SK-N-SH (cell line): ENCODE measurements at regions not wholly inside any gene's neighbourhood (a gene's known extent, or its start where the extent isn't known, plus 50 kb on each side); places are given as distances from the start of the nearest gene placed in this dataset.

Experiments used
- CTCF ChIA-PET: fragments of 300-600, 350-600 bp; formaldehyde crosslinking; extraction: SDS; loops from one replicate; lab custom pipeline; 2021; lab: Yijun Ruan, JAX
- POLR2A ChIA-PET: fragments of 350-600 bp; sonication (Branson Sonifier 250); formaldehyde crosslinking; extraction: SDS; loops from one replicate; lab custom pipeline; 2020; ENCODE audit warnings: antibody characterized with exemption, inconsistent platforms; lab: Yijun Ruan, JAX
- DNase-seq: peaks from one replicate; pipeline ENCODE4 v3.0.0; 2012
- H2AFZ ChIP-seq: fragments of 200-600 bp; sonication (generic); 2 replicates; pipeline ENCODE4 v1.8.1; 2016; ENCODE audit warnings: antibody characterized with exemption, mild to moderate bottlenecking, low read depth
- H3F3A ChIP-seq: fragments of 200-600 bp; sonication (generic); replicated peaks from 2 replicates; pipeline ENCODE3; 2016; ENCODE audit warnings: antibody characterized with exemption, mild to moderate bottlenecking; ENCODE audit not compliant: insufficient read depth
- H3K27ac ChIP-seq, 2 experiments: fragments of 200-500 bp in 1 of 2; fragments of 200-600 bp in 1 of 2; sonication (Bioruptor generic) in 1 of 2; sonication (generic), shearing (Covaris generic) in 1 of 2; 2 replicates each; pipeline versions ENCODE4 v1.5.1 to v1.6.1; 2014 to 2016; ENCODE audit warnings: low read depth in 2 of 2, inconsistent platforms in 1 of 2, low read length in 1 of 2, mild to moderate bottlenecking in 1 of 2, mixed read lengths in 1 of 2
- H3K27me3 ChIP-seq: fragments of 200-600 bp; sonication (generic), shearing (Covaris generic); 2 replicates; pipeline ENCODE4 v1.6.1; 2016; ENCODE audit warnings: mixed run types; ENCODE audit not compliant: insufficient read depth
- H3K36me3 ChIP-seq, 2 experiments: fragments of 200-500 bp in 1 of 2; fragments of 200-600 bp in 1 of 2; sonication (Bioruptor generic) in 1 of 2; sonication (generic) in 1 of 2; replicated peaks in 1 of 2; 2 replicates each; pipeline versions ENCODE3 to v1.5.1; 2014 to 2016; ENCODE audit warnings: low read length in 1 of 2, mild to moderate bottlenecking in 1 of 2; ENCODE audit not compliant: insufficient read depth in 2 of 2, control insufficient read depth in 1 of 2
- H3K4me1 ChIP-seq, 2 experiments: fragments of 200-500 bp in 1 of 2; fragments of 200-600 bp in 1 of 2; sonication (Bioruptor generic) in 1 of 2; sonication (generic), shearing (Covaris generic) in 1 of 2; 2 replicates each; pipeline versions ENCODE4 v1.5.1 to v1.6.1; 2014 to 2016; ENCODE audit warnings: low read depth in 1 of 2, low read length in 1 of 2, mixed run types in 1 of 2; ENCODE audit not compliant: insufficient read depth in 2 of 2, control insufficient read depth in 1 of 2
- H3K4me2 ChIP-seq: fragments of 200-600 bp; sonication (generic), shearing (Covaris generic); 2 replicates; pipeline ENCODE4 v1.6.1; 2017; ENCODE audit warnings: mixed run types
- H3K4me3 ChIP-seq, 2 experiments: fragments of 200-500 bp in 1 of 2; fragments of 200-600 bp in 1 of 2; sonication (Bioruptor generic) in 1 of 2; sonication (generic), shearing (Covaris generic) in 1 of 2; 2 replicates each; pipeline versions ENCODE4 v1.5.1 to v1.8.1; 2014 to 2016; ENCODE audit warnings: low read depth in 2 of 2, inconsistent platforms in 1 of 2, low read length in 1 of 2, mild to moderate bottlenecking in 1 of 2, mixed read lengths in 1 of 2, moderate library complexity in 1 of 2
- H3K79me2 ChIP-seq: fragments of 200-600 bp; sonication (generic); 2 replicates; pipeline ENCODE4 v1.8.1; 2017; ENCODE audit warnings: mild to moderate bottlenecking; ENCODE audit not compliant: insufficient read depth
- H3K9ac ChIP-seq: fragments of 200-600 bp; sonication (generic); 2 replicates; pipeline ENCODE4 v1.6.1; 2017; ENCODE audit warnings: mixed run types
- H3K9me2 ChIP-seq: fragments of 200-600 bp; sonication (generic); 2 replicates; pipeline ENCODE4 v1.6.1; 2017; ENCODE audit warnings: mixed run types
- H3K9me3 ChIP-seq: fragments of 200-600 bp; sonication (generic); 2 replicates; pipeline ENCODE4 v1.6.1; 2017; ENCODE audit warnings: mixed run types, mild to moderate bottlenecking, moderate library complexity
- H4K20me1 ChIP-seq: fragments of 200-600 bp; sonication (generic); 2 replicates; pipeline ENCODE4 v1.6.1; 2017; ENCODE audit warnings: mild to moderate bottlenecking, mixed run types; ENCODE audit not compliant: insufficient read depth
- ELF1 ChIP-seq: IDR thresholded peaks from 2 replicates; pipeline ENCODE4 v1.4.0; 2012
- EZH2phosphoT487 ChIP-seq: fragments of 200-600 bp; sonication (generic); IDR thresholded peaks from 2 replicates; pipeline ENCODE4 v1.6.1; 2017; ENCODE audit warnings: low read depth, mixed run types, mild to moderate bottlenecking, antibody characterized with exemption, moderate library complexity, borderline replicate concordance
- FOXJ3 ChIP-seq: sonication (generic); formaldehyde crosslinking; IDR thresholded peaks from 2 replicates; pipeline ENCODE4 v1.5.1; 2020; ENCODE audit warnings: mild to moderate bottlenecking, missing genetic modification reagents
- FOXM1 ChIP-seq: IDR thresholded peaks from 2 replicates; pipeline ENCODE4 v1.4.0; 2012; ENCODE audit warnings: low read depth, mild to moderate bottlenecking
- GABPA ChIP-seq: IDR thresholded peaks from 2 replicates; pipeline ENCODE4 v1.4.0; 2012; ENCODE audit warnings: low read depth, mild to moderate bottlenecking
- IRF3 ChIP-seq: fragments of 150-350 bp; IDR thresholded peaks from 2 replicates; pipeline ENCODE4 v1.6.1; 2016; ENCODE audit warnings: mild to moderate bottlenecking, low read depth, low read length
- MXI1 ChIP-seq: IDR thresholded peaks from 2 replicates; pipeline ENCODE4 v1.6.1; 2012; ENCODE audit warnings: mild to moderate bottlenecking, low read depth, low read length, improper control_type of control experiment
- NRF1 ChIP-seq: IDR thresholded peaks from 2 replicates; pipeline ENCODE4 v1.6.1; 2012; ENCODE audit warnings: low read depth, mild to moderate bottlenecking, low read length
- PBX3 ChIP-seq: IDR thresholded peaks from 2 replicates; pipeline ENCODE4; 2012
- REST ChIP-seq: IDR thresholded peaks from 2 replicates; pipeline ENCODE4 v1.6.1; 2012; ENCODE audit warnings: mild to moderate bottlenecking, low read depth, low read length, moderate library complexity
- TAF1 ChIP-seq: IDR thresholded peaks from 2 replicates; pipeline ENCODE4 v1.6.1; 2012; ENCODE audit warnings: low read depth, mild to moderate bottlenecking, low read length, moderate library complexity, borderline replicate concordance
- TCF12 ChIP-seq: IDR thresholded peaks from 2 replicates; pipeline ENCODE4 v1.4.0; 2012
- TEAD4 ChIP-seq: IDR thresholded peaks from 2 replicates; pipeline ENCODE4 v1.4.0; 2012; ENCODE audit warnings: mild to moderate bottlenecking, borderline replicate concordance; ENCODE audit not compliant: insufficient read depth
- WGBS: methylation state at CpG from one replicate; pipeline ENCODE4 v1.1.6; 2017; ENCODE audit warnings: low lambda C conversion rate; 5-methylcytosine and 5-hydroxymethylcytosine counted together
- TF ChIP-seq, protein P1 (sequence below): IDR thresholded peaks from 2 replicates; pipeline ENCODE4 v1.4.0; 2012; ENCODE audit warnings: low read depth, borderline replicate concordance
- TF ChIP-seq, protein P2 (sequence below): IDR thresholded peaks from 2 replicates; pipeline ENCODE4 v1.4.0; 2012; ENCODE audit warnings: low read depth
- TF ChIP-seq, protein P3 (sequence below): fragments of 150-350 bp; IDR thresholded peaks from 2 replicates; pipeline ENCODE4 v1.6.1; 2017; ENCODE audit warnings: antibody characterized with exemption, low read length, low read depth, borderline replicate concordance

GRCh38 chr2:173666171-173666888 lies 298.8 kb downstream of the SP3 start:
- POLR2A ChIA-PET: no interaction called here
- 83% methylated on average over 8 of the region's 8 CpGs for WGBS
- no peak overlapping the region for H3K4me2 ChIP-seq

More at GRCh38 chr2:173666171-173666888, 298.8 kb downstream of the SP3 start:
- H3K4me3 ChIP-seq: no peak overlapping the region
- H4K20me1 ChIP-seq: no peaks in the 10 kb centered on the region
- no peak for DNase-seq
- H3K79me2 ChIP-seq: no peaks in the 10 kb centered on the region
- H3K27me3 ChIP-seq: no peaks in the 10 kb centered on the region
- H3K27ac ChIP-seq: no peak overlapping the region
- no peak overlapping the region for H2AFZ ChIP-seq
- no peaks in the 10 kb centered on the region for H3K36me3 ChIP-seq
- no peaks in the 10 kb centered on the region for H3K4me1 ChIP-seq
- CTCF ChIA-PET: no interaction called here
- no peak overlapping the region for H3K9ac ChIP-seq
- H3F3A ChIP-seq: no peaks in the 10 kb centered on the region
- TF ChIP-seq PBX3 (no peak), MXI1 (no peak), EZH2phosphoT487 (no peak), ELF1 (no peak), FOXM1 (no peak), TEAD4 (no peak), GABPA (no peak), IRF3 (no peak), TCF12 (no peak), FOXJ3 (CRISPR knock-in tag) (no peak), REST (no peak), NRF1 (no peak), TAF1 (no peak)
- TF ChIP-seq, protein P1, sequence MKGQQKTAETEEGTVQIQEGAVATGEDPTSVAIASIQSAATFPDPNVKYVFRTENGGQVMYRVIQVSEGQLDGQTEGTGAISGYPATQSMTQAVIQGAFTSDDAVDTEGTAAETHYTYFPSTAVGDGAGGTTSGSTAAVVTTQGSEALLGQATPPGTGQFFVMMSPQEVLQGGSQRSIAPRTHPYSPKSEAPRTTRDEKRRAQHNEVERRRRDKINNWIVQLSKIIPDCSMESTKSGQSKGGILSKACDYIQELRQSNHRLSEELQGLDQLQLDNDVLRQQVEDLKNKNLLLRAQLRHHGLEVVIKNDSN: no peak
- TF ChIP-seq, protein P2, sequence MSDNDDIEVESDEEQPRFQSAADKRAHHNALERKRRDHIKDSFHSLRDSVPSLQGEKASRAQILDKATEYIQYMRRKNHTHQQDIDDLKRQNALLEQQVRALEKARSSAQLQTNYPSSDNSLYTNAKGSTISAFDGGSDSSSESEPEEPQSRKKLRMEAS: no peak
- TF ChIP-seq, protein P3, sequence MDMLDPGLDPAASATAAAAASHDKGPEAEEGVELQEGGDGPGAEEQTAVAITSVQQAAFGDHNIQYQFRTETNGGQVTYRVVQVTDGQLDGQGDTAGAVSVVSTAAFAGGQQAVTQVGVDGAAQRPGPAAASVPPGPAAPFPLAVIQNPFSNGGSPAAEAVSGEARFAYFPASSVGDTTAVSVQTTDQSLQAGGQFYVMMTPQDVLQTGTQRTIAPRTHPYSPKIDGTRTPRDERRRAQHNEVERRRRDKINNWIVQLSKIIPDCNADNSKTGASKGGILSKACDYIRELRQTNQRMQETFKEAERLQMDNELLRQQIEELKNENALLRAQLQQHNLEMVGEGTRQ: no peak
- TF ChIP-seq, all 33 proteins: peak for 0
- H3K9me3 ChIP-seq: no peaks in the 10 kb centered on the region
- H3K9me2 ChIP-seq: no peaks in the 10 kb centered on the region
